Endodermal cell (in vitro differentiated cells): ENCODE measurements at regions not wholly inside any gene's neighbourhood (a gene's known extent, or its start where the extent isn't known, plus 50 kb on each side); places are given as distances from the start of the nearest gene placed in this dataset.

Source experiments
- DNase-seq: peaks from one replicate; pipeline ENCODE4 v3.0.0-alpha.2; 2017
- H3K27ac ChIP-seq: 2 replicates; pipeline ENCODE4 v1.5.1; 2013; ENCODE audit warnings: mild to moderate bottlenecking, low read depth, low read length, moderate library complexity
- H3K27me3 ChIP-seq: 2 replicates; pipeline ENCODE4 v1.6.1; 2013; ENCODE audit warnings: mild to moderate bottlenecking, low read length, moderate library complexity; ENCODE audit not compliant: insufficient read depth, control insufficient read depth, poor library complexity, severe bottlenecking
- H3K36me3 ChIP-seq: 2 replicates; pipeline ENCODE4 v1.7.0; 2013; ENCODE audit warnings: mild to moderate bottlenecking, low read length, moderate library complexity; ENCODE audit not compliant: control insufficient read depth, insufficient read depth
- H3K4me1 ChIP-seq: one replicate; pipeline ENCODE4 v1.7.0; 2013; ENCODE audit warnings: low read length; ENCODE audit not compliant: control insufficient read depth, insufficient read depth
- H3K4me3 ChIP-seq: 2 replicates; pipeline ENCODE4 v1.5.1; 2013; ENCODE audit warnings: mild to moderate bottlenecking, low read length, moderate library complexity
- H3K9ac ChIP-seq: 2 replicates; pipeline ENCODE4 v1.6.1; 2013; ENCODE audit warnings: mild to moderate bottlenecking, low read length, moderate library complexity; ENCODE audit not compliant: poor library complexity, severe bottlenecking; ENCODE audit errors: extremely low read depth
- H3K9me3 ChIP-seq: 2 replicates; pipeline ENCODE4 v1.6.1; 2013; ENCODE audit warnings: mild to moderate bottlenecking, low read length, moderate library complexity; ENCODE audit not compliant: control insufficient read depth
- H3K27ac Mint-ChIP-seq: 2 replicates; pipeline ENCODE4 v1.8.0; 2020; ENCODE audit warnings: mixed read lengths
- H3K27me3 Mint-ChIP-seq: 2 replicates; pipeline ENCODE4 v1.8.0; 2021; ENCODE audit warnings: mild to moderate bottlenecking, mixed read lengths; ENCODE audit not compliant: insufficient read depth
- H3K36me3 Mint-ChIP-seq: 2 replicates; pipeline ENCODE4 v1.8.0; 2020; ENCODE audit warnings: low read depth, mixed read lengths
- H3K4me1 Mint-ChIP-seq: 2 replicates; pipeline ENCODE4 v1.8.0; 2020; ENCODE audit warnings: mixed read lengths
- H3K4me3 Mint-ChIP-seq: 2 replicates; pipeline ENCODE4 v1.8.0; 2020; ENCODE audit warnings: mild to moderate bottlenecking, moderate library complexity, mixed read lengths
- H3K9me3 Mint-ChIP-seq: 2 replicates; pipeline ENCODE4 v1.8.0; 2020; ENCODE audit warnings: mild to moderate bottlenecking, mixed read lengths
- CTCF ChIP-seq: fragments of 200-600 bp; sonication (generic); conservative IDR thresholded peaks from 2 replicates; pipeline ENCODE4 v1.5.0; 2021; ENCODE audit warnings: antibody characterized with exemption, mild to moderate bottlenecking
- WGBS, 2 experiments: methylation state at CpG; one replicate each; pipeline versions ENCODE4 v1.1.5 to v1.1.7; 2013; ENCODE audit warnings: missing lambda C conversion rate in 2 of 2, mixed read lengths in 1 of 2; ENCODE audit not compliant: insufficient coverage in 1 of 2, insufficient read length in 1 of 2; 5-methylcytosine and 5-hydroxymethylcytosine counted together

- H3K4me3 ChIP-seq, result no peak overlapping the region
- peaks cover 6% of the 10 kb centered on the region for H3K27me3 Mint-ChIP-seq
- no peaks in the 10 kb centered on the region for H3K9me3 ChIP-seq
- H3K27ac Mint-ChIP-seq, result no peak overlapping the region
- DNase-seq, result no peak
- peaks cover 8% of the 10 kb centered on the region for H3K4me1 Mint-ChIP-seq
- no peak overlapping the region for H3K4me3 Mint-ChIP-seq
- H3K4me1 ChIP-seq, result no peaks in the 10 kb centered on the region
- H3K9ac ChIP-seq, result no peak overlapping the region
- 88 to 100% methylated on average over 1 to 2 of the region's 2 CpGs for WGBS, 2 experiments
- no peaks in the 10 kb centered on the region for H3K9me3 Mint-ChIP-seq
- no peaks in the 10 kb centered on the region for H3K27me3 ChIP-seq
- no peaks in the 10 kb centered on the region for H3K36me3 ChIP-seq
- no peak overlapping the region for H3K27ac ChIP-seq
- no peaks in the 10 kb centered on the region for H3K36me3 Mint-ChIP-seq
- TF ChIP-seq CTCF, result no peak
Measured at GRCh38 chr5:74185599-74185998, 454.9 kb downstream of the ENC1 start.

GRCh38 chr5:74184649-74185048, 455.9 kb downstream of the ENC1 start:
- H3K4me1 Mint-ChIP-seq, result peaks cover 11% of the 10 kb centered on the region
- Histone ChIP-seq H3K9ac (no peak overlapping the region), H3K27ac (no peak overlapping the region), H3K4me3 (no peak overlapping the region), H3K9me3 (no peaks in the 10 kb centered on the region), H3K36me3 (no peaks in the 10 kb centered on the region), H3K4me1 (peaks cover 3% of the 10 kb centered on the region), H3K27me3 (no peaks in the 10 kb centered on the region)
- no peaks in the 10 kb centered on the region for H3K9me3 Mint-ChIP-seq
- TF ChIP-seq CTCF, result no peak
- H3K27ac Mint-ChIP-seq, result no peak overlapping the region
- no peaks in the 10 kb centered on the region for H3K36me3 Mint-ChIP-seq
- H3K4me3 Mint-ChIP-seq, result no peak overlapping the region
- DNase-seq, result no peak
- 94% methylated on average over 1 of the region's 1 CpG; no CpG with 5 or more reads in 1 of the 2 experiments for WGBS, 2 experiments
- peaks cover 6% of the 10 kb centered on the region for H3K27me3 Mint-ChIP-seq

GRCh38 chr5:74183041-74183440, 457.5 kb downstream of the ENC1 start:
- TF ChIP-seq CTCF, result no peak
- Mint-ChIP-seq H3K36me3 (no peaks in the 10 kb centered on the region), H3K4me1 (peaks cover 11% of the 10 kb centered on the region), H3K4me3 (no peak overlapping the region), H3K27ac (no peak overlapping the region), H3K9me3 (no peaks in the 10 kb centered on the region), H3K27me3 (peaks cover 6% of the 10 kb centered on the region)
- no peaks in the 10 kb centered on the region for H3K9me3 ChIP-seq
- no peaks in the 10 kb centered on the region for H3K36me3 ChIP-seq
- 93 to 94% methylated on average over 6 to 8 of the region's 8 CpGs for WGBS, 2 experiments
- H3K27ac ChIP-seq, result no peak overlapping the region
- H3K27me3 ChIP-seq, result peaks cover 5% of the 10 kb centered on the region
- H3K4me1 ChIP-seq, result peaks cover 4% of the 10 kb centered on the region
- no peak overlapping the region for H3K9ac ChIP-seq
- H3K4me3 ChIP-seq, result no peak overlapping the region
- no peak for DNase-seq
